Stimulated activated CD8-positive, alpha-beta memory T cell treated with anti-CD3 and anti-CD28 coated beads, Interleukin-12 subunit alpha, Interleukin-12 subunit beta, amount 100 ng/mL, for 4 hours (primary cell): ENCODE measurements at regions not wholly inside any gene's neighbourhood (a gene's known extent, or its start where the extent isn't known, plus 50 kb on each side); places are given as distances from the start of the nearest gene placed in this dataset.
"Not testable (repeated sequence)": the region's sequence is repeated elsewhere in the genome, so short reads cannot be mapped to it uniquely, and the experiment has no call there.

Experiments
- DNase-seq: peaks from one replicate; pipeline ENCODE4 v3.0.0-alpha.2; 2020; ENCODE audit warnings: low read depth

GRCh38 chr6:130715058-130715457, 112.1 kb upstream of the SMLR1 start:
- DNase-seq, result no peak

GRCh38 chr6:130716466-130716865, 110.7 kb upstream of the SMLR1 start:
- no peak for DNase-seq

GRCh38 chr6:130717657-130718056, 109.5 kb upstream of the SMLR1 start:
- DNase-seq, result no peak

- no peak for DNase-seq
Measured at GRCh38 chr6:130720076-130720715, 107.0 kb upstream of the SMLR1 start.

- DNase-seq, result no peak
Measured at GRCh38 chr6:130724089-130724488, 103.1 kb upstream of the SMLR1 start.

GRCh38 chr6:130725551-130725950, 101.7 kb upstream of the SMLR1 start:
- DNase-seq, result no peak

- not testable (repeated sequence) for DNase-seq
Measured at GRCh38 chr6:130728064-130728463, 99.1 kb upstream of the SMLR1 start.

GRCh38 chr6:130730600-130730999, 96.6 kb upstream of the SMLR1 start:
- no peak for DNase-seq

- DNase-seq, result no peak
Measured at GRCh38 chr6:130734161-130734560, 93.0 kb upstream of the SMLR1 start.

GRCh38 chr6:130740308-130740707, 86.9 kb upstream of the SMLR1 start:
- no peak for DNase-seq

GRCh38 chr6:130742131-130742681, 85.0 kb upstream of the SMLR1 start:
- DNase-seq, result no peak

- no peak for DNase-seq
Measured at GRCh38 chr6:130743175-130743574, 84.0 kb upstream of the SMLR1 start.

GRCh38 chr6:130744576-130745366, 82.4 kb upstream of the SMLR1 start:
- DNase-seq, result no peak

- no peak for DNase-seq
Measured at GRCh38 chr6:130748041-130748440, 79.2 kb upstream of the SMLR1 start.

GRCh38 chr6:130749402-130749801, 77.8 kb upstream of the SMLR1 start:
- no peak for DNase-seq

- DNase-seq, result no peak
Measured at GRCh38 chr6:130752267-130752666, 74.9 kb upstream of the SMLR1 start.

- DNase-seq, result no peak
Measured at GRCh38 chr6:130754786-130755367, 72.3 kb upstream of the SMLR1 start.

GRCh38 chr6:130755368-130756034, 71.7 kb upstream of the SMLR1 start:
- DNase-seq, result no peak

GRCh38 chr6:130756824-130757223, 70.4 kb upstream of the SMLR1 start:
- DNase-seq, result no peak

- DNase-seq, result no peak
Measured at GRCh38 chr6:130758813-130759212, 68.4 kb upstream of the SMLR1 start.

- DNase-seq, result no peak
Measured at GRCh38 chr6:130760006-130760405, 67.2 kb upstream of the SMLR1 start.

- no peak for DNase-seq
Measured at GRCh38 chr6:130761286-130761685, 65.9 kb upstream of the SMLR1 start.
